Hematopoietic multipotent progenitor cell treated with erythropoietin and hydrocortisone succinate and interleukin-3 and kit ligand, for 15 days (in vitro differentiated cells): ENCODE measurements at regions not wholly inside any gene's neighbourhood (a gene's known extent, or its start where the extent isn't known, plus 50 kb on each side); places are given as distances from the start of the nearest gene placed in this dataset.
A peak's percentile ranks its signal among the peaks of the same experiment; 100 is the strongest.
"Not testable (repeated sequence)": the region's sequence is repeated elsewhere in the genome, so short reads cannot be mapped to it uniquely, and the experiment has no call there.

ENCODE experiments used
- DNase-seq: peaks from one replicate; pipeline ENCODE4 v3.0.0-alpha.2; 2015; ENCODE audit warnings: low spot score

GRCh38 chr6:163738304-163738703, 323.8 kb downstream of the QKI start:
- no peak for DNase-seq

DNA sequence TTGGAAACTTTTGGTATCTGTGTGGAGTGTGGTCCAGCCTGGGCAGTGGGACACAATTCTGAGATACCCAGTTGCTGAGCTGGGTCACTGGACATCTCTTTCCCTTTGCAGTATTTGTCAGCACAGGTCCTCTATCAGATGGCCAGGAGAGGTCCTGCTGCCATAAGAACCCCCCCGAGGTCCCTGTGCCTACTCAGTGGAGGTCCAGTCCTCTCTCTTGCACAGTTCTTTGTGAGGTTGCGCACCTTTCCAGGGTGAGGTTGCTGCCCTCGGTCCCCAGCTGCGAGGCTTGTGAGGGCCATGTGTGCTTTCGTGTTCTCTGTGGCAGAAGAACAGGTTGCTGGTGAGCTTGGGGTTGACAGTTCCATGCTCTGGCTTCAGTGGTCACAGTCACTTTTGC, 320.6 kb downstream of the QKI start:
- DNase-seq = no peak

DNA sequence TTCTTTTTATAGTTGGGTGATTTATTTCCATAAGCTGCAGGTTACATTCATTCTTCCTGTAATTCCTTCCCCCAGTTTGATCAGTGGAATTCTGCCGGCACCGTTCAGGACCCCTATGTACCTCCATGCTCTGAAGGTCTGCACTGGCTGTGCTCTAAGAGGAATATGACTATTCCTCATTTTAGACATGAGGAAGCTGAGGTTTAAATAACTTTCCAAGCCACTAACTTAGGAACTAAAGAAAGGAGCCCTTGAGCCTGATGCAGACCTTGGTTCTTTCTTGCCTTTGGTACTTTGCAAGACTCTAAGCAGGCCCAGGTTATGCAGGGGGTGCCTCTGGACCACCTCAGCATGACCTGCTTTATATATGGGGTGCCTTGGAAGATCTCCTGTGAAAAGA, 318.5 kb downstream of the QKI start:
- no peak for DNase-seq

DNA sequence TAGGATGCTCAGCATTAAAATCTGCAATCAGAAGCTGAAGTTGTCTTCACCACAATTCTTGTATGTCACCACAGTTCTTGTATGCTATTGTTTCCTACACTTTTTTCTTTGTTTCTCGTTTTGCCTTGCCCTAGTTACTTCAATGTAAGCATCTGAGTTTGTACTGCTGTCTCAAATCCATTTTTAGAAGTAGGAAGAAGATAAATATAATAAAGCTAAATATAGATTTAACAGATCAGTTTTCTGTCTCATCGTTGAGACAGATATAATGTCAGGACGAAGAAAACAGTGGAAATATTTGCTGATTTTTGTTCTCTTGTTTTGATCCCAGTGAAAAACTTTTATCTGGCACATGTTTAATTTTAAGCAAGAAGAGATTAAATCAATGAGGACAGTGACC, 318.0 kb downstream of the QKI start:
- no peak for DNase-seq

GRCh38 chr6:163732014-163732351, 317.5 kb downstream of the QKI start:
- DNase-seq = not testable (repeated sequence)

DNA sequence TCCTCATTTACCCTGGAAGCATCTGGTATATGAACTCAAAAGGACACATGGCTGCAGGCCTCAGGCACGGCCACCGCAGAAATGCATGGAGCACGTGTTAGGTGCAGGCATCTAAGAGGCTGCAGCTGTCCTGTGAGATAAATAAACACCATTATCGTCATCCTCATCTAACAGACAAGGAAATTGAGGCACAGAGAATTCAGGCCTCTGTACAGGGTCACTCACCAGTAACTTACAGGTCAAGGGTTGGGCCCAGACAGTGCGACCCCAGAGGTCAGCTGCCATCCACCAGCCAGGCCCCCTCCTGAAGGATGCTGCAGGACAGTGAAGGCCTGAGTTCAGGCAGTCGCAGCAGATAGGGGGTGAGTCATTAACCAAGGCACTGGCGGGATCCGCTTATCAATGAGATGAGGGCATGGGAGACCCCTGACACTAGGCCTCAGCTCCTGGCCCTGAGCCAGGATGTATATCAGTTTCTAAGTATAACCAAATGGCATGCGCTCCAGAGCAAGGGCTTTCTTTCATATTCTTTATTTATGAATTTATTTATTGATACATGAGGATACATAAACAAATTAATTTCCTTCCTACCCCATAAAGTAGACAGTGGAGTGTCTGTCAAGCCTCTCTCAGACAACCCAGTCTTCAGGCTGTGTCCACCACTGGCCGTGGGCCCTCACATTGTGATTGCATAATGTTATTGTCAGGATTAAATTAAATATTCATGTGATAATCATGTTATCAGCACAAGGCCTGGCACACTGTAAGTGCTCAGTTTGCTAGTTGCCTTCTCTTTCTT, 316.9 kb downstream of the QKI start:
- DNase-seq = peak; percentile 52

DNA sequence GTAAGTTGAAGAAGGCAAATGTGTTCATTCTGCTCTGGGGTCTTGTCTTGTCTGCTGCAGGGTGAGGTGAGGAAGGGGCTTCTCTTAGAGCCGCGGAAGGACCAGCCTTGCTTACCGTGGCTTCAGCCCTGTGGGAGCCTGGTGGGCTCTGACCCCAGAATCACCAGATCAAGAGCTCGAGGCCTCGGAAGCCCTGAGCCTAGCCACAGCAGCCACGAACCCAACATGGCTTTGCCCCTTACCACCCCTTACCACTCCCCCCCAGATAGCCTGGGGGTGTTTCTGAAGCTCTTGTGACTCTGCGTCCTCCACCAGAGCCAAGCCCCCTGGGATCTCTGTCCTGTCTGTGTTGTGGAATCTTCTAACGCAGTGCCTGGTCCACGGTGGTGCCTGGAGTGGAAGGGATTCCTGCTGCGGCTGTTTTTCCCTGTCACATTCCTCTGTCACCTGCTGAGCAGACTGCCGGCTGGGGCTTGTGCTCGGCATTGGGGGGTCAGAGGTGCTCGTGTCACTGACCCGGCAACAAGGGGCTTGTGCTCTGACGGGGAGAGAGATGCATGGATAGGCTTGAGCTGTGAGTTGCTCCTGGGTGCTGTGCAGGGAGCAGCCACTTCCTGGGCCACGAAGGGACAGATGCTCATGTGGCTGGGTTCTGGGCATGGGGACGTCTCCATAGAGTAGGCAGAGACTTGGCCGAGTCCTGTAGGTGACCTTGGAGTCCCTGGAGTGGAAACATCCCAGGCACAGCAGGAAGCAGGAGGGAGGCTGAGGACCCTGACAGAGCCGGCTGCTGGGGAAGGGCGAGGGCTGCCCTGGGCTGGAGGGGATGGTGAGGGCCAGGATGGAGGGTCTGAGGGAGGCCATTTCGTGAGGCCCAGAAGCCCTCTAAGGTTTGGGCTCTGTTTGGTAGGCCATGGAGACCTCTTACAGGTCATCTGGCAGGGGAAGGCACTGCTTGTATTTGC, 316.0 kb downstream of the QKI start:
- no peak for DNase-seq

GRCh38 chr6:163729127-163729872, 314.8 kb downstream of the QKI start:
- peak; percentile 12 for DNase-seq

DNA sequence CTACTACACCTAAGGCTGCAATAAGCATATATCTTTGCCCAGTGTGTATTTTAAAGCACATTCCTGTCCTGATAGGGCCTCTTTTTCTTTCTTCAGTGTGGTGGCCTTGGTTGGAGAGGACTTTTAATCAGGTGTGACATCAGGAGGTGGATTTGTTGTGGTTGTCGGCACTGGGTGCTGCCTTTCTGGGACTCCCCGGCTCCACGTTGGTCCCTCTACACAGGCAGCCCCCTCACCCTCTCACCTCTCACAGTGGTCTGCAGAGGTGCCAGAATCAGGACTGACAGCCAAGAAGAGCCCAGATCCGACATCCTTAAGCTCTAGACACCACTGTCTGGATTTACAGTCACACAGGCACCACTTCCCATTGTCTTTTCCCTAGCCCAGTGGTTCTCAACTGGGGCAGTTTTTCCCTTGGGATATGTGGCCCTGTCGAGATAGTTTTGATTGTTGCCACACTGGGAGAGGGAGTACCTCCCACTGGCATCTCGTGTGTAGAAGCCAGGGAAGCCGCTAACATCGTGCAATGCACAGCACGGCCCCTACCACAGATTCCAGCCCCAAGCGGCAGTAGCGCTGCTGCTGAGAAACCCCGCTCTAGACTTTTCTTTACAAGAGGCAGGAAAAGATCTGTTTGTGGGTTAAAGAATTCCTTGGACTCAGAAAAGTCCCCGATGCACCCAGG, 314.1 kb downstream of the QKI start:
- no peak for DNase-seq

GRCh38 chr6:163726037-163726695, 311.6 kb downstream of the QKI start:
- no peak for DNase-seq

DNA sequence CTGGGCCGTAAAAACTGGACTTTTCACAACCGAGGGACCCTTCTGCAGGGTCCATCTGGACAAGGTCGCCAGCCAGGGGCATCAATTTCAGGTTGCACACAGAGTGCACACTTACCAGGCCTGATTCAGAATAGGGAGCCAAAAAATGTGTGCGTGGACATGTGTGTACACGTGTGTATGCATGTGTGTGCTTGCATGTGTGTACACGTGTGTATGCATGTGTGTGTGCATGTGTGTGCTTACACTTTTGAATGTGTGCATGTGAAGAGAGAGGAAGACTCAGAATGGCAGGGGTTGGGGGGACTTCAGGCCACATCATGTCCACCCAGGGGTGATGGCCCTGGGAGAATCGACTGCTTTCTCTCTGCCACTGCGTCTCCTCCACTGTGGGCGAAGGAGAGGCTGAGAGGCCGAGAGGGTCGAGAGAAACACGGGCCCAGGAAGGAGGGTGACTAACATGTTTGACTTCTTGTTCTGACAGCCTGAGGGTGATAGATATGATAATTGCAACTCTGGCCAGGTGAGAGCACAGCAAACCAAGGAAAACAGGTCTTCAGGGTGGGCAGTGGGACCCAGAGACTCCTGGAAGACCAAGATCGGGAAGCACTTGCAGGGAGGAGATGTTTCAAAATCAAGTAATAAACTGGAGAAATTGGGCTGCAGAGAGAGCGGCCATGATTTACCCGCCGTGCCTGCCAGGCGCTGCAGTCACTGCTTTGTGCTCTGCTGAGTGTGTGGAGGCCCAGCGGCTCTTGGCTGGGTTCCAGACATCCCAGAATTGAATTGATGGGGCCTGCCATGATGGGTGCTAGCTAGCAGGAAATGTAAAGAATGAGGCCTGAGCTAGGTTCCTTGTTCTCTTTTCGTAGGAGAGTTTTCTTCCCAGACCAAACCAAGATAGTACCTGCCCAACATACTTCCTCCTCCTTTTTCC, 310.8 kb downstream of the QKI start:
- DNase-seq = no peak

DNA sequence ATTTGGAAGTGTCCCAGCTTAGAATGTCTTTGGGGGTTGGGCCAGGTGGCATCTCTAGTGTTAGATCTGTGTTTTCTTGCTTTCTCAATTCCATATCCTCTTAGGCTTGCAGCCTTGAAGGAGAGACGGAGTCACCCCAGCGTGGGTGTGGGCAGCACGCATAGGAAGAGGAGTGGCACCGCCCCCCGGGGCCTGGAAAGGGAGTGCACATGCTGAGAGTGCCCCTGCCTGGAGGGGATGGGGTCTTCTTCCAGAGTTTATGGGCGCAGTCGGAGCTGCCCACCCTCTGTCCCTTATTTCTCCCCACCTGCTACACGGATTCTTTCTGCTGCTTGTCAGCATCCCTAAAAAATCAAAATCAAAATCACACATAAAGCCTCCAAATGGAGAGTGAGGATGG, 309.7 kb downstream of the QKI start:
- DNase-seq = no peak

DNA sequence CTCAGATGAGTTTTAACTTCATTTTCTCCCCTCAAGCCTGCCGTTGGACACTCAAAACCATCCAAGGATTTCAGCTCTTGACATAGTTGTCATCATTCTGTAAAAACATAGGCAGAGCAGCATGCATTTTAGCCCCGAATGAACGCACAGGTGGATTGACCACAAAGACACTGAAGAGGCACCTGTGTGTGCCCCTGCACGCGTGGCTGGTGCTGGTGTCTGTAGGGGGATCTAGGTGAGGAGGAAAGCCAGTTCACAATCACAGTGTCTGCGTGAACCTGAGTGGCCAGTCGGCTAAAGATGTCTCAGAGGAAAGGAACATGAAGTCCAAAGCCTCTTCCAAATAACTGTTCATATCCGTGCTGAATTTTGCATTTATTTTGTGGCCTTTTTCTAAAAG, 309.2 kb downstream of the QKI start:
- no peak for DNase-seq

DNA sequence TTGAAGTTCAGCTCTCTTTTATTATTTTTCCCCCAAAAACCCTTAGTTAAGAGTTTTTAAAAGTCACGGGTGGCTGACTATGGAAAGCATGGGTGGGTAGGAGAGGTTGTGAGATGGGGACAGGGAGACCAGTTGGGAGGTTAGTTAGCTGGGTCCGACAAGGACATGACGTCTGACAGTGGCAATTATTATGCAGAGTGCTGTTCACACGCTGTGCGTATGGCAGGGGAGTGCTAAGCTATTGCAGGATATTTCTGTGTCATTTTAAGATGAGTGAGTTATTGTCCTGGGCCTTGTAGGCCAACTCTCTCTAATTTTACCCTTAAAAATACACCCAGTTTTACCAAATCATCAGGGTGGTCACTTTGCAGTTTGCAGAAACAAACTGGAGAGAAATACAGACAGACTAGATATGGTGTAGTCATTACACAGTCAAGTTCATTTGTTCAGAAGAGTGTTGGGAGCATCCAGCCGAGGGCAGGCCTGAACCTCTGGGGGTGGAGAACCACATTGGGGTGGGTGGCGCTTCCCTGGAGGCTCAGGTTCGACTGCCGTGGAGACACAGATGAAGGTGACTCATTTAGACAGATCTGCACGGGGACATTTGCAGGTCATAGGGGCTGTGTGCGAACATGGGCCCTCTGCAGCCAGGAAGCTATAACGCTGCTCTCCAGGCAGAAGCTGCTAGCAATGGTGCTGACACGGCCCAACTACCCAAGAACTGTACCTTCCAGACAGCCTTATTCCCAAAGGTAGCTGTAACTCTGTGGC, 307.6 kb downstream of the QKI start:
- DNase-seq = no peak

- no peak for DNase-seq
Measured at GRCh38 chr6:163721435-163721834, 306.9 kb downstream of the QKI start.

GRCh38 chr6:163720460-163721235, 306.1 kb downstream of the QKI start:
- no peak for DNase-seq

- DNase-seq = no peak
Measured at GRCh38 chr6:163720005-163720404, 305.5 kb downstream of the QKI start.

GRCh38 chr6:163719028-163719742, 304.7 kb downstream of the QKI start:
- no peak for DNase-seq
